ENCODE measurements at regions not wholly inside any gene's neighbourhood (a gene's known extent, or its start where the extent isn't known, plus 50 kb on each side); places are given as distances from the start of the nearest gene placed in this dataset.

GRCh38 chr2:5751873-5752482, 59.8 kb downstream of the SOX11 start:
- no peak for DNase-seq (ENCODE audit: low spot score)

- DNase-seq (ENCODE audit: low spot score), result no peak
Observed at GRCh38 chr2:5756272-5756671, 64.1 kb downstream of the SOX11 start.

GRCh38 chr2:5758346-5758745, 66.2 kb downstream of the SOX11 start:
- no peak for DNase-seq (ENCODE audit: low spot score)

GRCh38 chr2:5759949-5760348, 67.8 kb downstream of the SOX11 start:
- no peak for DNase-seq (ENCODE audit: low spot score)

- no peak for DNase-seq (ENCODE audit: low spot score)
Observed at GRCh38 chr2:5763531-5763930, 71.3 kb downstream of the SOX11 start.

GRCh38 chr2:5764041-5764440, 71.9 kb downstream of the SOX11 start:
- DNase-seq (ENCODE audit: low spot score), result no peak

- no peak for DNase-seq (ENCODE audit: low spot score)
Observed at GRCh38 chr2:5766056-5766455, 73.9 kb downstream of the SOX11 start.

GRCh38 chr2:5766561-5766960, 74.4 kb downstream of the SOX11 start:
- DNase-seq (ENCODE audit: low spot score), result no peak

GRCh38 chr2:5777131-5777535, 84.9 kb downstream of the SOX11 start:
- DNase-seq (ENCODE audit: low spot score), result no peak

- DNase-seq (ENCODE audit: low spot score), result no peak
Observed at GRCh38 chr2:5781679-5782078, 89.5 kb downstream of the SOX11 start.

GRCh38 chr2:5782103-5782502, 89.9 kb downstream of the SOX11 start:
- DNase-seq (ENCODE audit: low spot score), result no peak

GRCh38 chr2:5788447-5788846, 96.3 kb downstream of the SOX11 start:
- DNase-seq (ENCODE audit: low spot score), result no peak

GRCh38 chr2:5791371-5791770, 99.2 kb downstream of the SOX11 start:
- DNase-seq (ENCODE audit: low spot score), result no peak

- no peak for DNase-seq (ENCODE audit: low spot score)
Observed at GRCh38 chr2:5794012-5794411, 101.8 kb downstream of the SOX11 start.

- no peak for DNase-seq (ENCODE audit: low spot score)
Observed at GRCh38 chr2:5798084-5798483, 105.9 kb downstream of the SOX11 start.

- DNase-seq (ENCODE audit: low spot score), result no peak
Observed at GRCh38 chr2:5799348-5799747, 107.2 kb downstream of the SOX11 start.

- peak; percentile 67 for DNase-seq (ENCODE audit: low spot score)
Observed at GRCh38 chr2:5803547-5803946, 111.4 kb downstream of the SOX11 start.

GRCh38 chr2:5818961-5819600, 126.9 kb downstream of the SOX11 start:
- DNase-seq (ENCODE audit: low spot score), result no peak

- DNase-seq (ENCODE audit: low spot score), result no peak
Observed at GRCh38 chr2:5824126-5824525, 131.9 kb downstream of the SOX11 start.

GRCh38 chr2:5825686-5826085, 133.5 kb downstream of the SOX11 start:
- no peak for DNase-seq (ENCODE audit: low spot score)

- no peak for DNase-seq (ENCODE audit: low spot score)
Observed at GRCh38 chr2:5826979-5827655, 134.9 kb downstream of the SOX11 start.

GRCh38 chr2:5834501-5834900, 142.3 kb downstream of the SOX11 start:
- no peak for DNase-seq (ENCODE audit: low spot score)

GRCh38 chr2:5839550-5839949, 147.4 kb downstream of the SOX11 start:
- DNase-seq (ENCODE audit: low spot score), result peak; percentile 60

GRCh38 chr2:5841126-5841525, 148.9 kb downstream of the SOX11 start:
- DNase-seq (ENCODE audit: low spot score), result no peak

All from ecto neural progenitor cell (in vitro differentiated cells).